Right lobe of liver (tissue), 4 donors: ENCODE measurements at regions not wholly inside any gene's neighbourhood (a gene's known extent, or its start where the extent isn't known, plus 50 kb on each side); places are given as distances from the start of the nearest gene placed in this dataset.

ENCODE experiments used
- POLR2A ChIP-seq: fragments of 450-650 bp; IDR thresholded peaks from one replicate; pipeline ENCODE4 v1.6.1; 2017; ENCODE audit warnings: antibody characterized with exemption, mild to moderate bottlenecking
- TF ChIP-seq, protein P1 (sequence below), 4 donors: fragments of 200-600 bp in 3 of 4; fragments of 450-650 bp in 1 of 4; IDR thresholded peaks; one replicate each; pipeline versions ENCODE4 v1.5.1 to v1.8.0; 2016 to 2022; ENCODE audit warnings: antibody characterized with exemption in 4 of 4, mild to moderate bottlenecking in 2 of 4
- donor health status: DM: no; HTN: no; CAD: no.
- donor health status: DM: no; HTN: no; CAD: no.
- donor health status: DM: no; HTN: yes; CAD: no.

GRCh38 chr1:232456714-232457113 is 173.2 kb downstream of the SIPA1L2 start:
- TF ChIP-seq, protein P1, sequence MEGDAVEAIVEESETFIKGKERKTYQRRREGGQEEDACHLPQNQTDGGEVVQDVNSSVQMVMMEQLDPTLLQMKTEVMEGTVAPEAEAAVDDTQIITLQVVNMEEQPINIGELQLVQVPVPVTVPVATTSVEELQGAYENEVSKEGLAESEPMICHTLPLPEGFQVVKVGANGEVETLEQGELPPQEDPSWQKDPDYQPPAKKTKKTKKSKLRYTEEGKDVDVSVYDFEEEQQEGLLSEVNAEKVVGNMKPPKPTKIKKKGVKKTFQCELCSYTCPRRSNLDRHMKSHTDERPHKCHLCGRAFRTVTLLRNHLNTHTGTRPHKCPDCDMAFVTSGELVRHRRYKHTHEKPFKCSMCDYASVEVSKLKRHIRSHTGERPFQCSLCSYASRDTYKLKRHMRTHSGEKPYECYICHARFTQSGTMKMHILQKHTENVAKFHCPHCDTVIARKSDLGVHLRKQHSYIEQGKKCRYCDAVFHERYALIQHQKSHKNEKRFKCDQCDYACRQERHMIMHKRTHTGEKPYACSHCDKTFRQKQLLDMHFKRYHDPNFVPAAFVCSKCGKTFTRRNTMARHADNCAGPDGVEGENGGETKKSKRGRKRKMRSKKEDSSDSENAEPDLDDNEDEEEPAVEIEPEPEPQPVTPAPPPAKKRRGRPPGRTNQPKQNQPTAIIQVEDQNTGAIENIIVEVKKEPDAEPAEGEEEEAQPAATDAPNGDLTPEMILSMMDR (IDR thresholded peaks at IDR 0.05), result no peak
- TF ChIP-seq POLR2A, result no peak
